HG03520 (cell line): ENCODE measurements at regions not wholly inside any gene's neighbourhood (a gene's known extent, or its start where the extent isn't known, plus 50 kb on each side); places are given as distances from the start of the nearest gene placed in this dataset.
"Not testable (repeated sequence)": the region's sequence is repeated elsewhere in the genome, so short reads cannot be mapped to it uniquely, and the experiment has no call there.

Source experiments
- ATAC-seq: cut with Tn5 transposase; IDR thresholded peaks from one replicate; pipeline ENCODE4 v1.9.1; 2021; ENCODE audit warnings: mild to moderate bottlenecking, moderate library complexity; ENCODE audit not compliant: unreplicated experiment

- not testable (repeated sequence) for ATAC-seq
Measured at GRCh38 chr20:40012026-40012425, 677.0 kb downstream of the MAFB start.

- ATAC-seq = no peak
Measured at GRCh38 chr20:40010483-40010882, 678.6 kb downstream of the MAFB start.

GRCh38 chr20:40009542-40009941 lies 679.5 kb downstream of the MAFB start:
- no peak for ATAC-seq

GRCh38 chr20:40008177-40008576 lies 680.9 kb downstream of the MAFB start:
- no peak for ATAC-seq

- ATAC-seq = no peak
Measured at GRCh38 chr20:40006168-40006860, 682.7 kb downstream of the MAFB start.

- ATAC-seq = not testable (repeated sequence)
Measured at GRCh38 chr20:40004092-40004491, 684.9 kb downstream of the MAFB start.

GRCh38 chr20:39993742-39994141 lies 695.3 kb downstream of the MAFB start:
- no peak for ATAC-seq

- ATAC-seq = no peak
Measured at GRCh38 chr20:39990692-39991091, 698.3 kb downstream of the MAFB start.

GRCh38 chr20:39988991-39989390 lies 700.0 kb downstream of the MAFB start:
- ATAC-seq = no peak

- no peak for ATAC-seq
Measured at GRCh38 chr20:39986173-39986904, 702.7 kb downstream of the MAFB start.

GRCh38 chr20:39985271-39985827 lies 703.7 kb downstream of the MAFB start:
- no peak for ATAC-seq

- no peak for ATAC-seq
Measured at GRCh38 chr20:39983655-39984054, 705.4 kb downstream of the MAFB start.

- ATAC-seq = no peak
Measured at GRCh38 chr20:39983183-39983582, 705.9 kb downstream of the MAFB start.

- no peak for ATAC-seq
Measured at GRCh38 chr20:39974966-39975501, 714.0 kb downstream of the MAFB start.

GRCh38 chr20:39968495-39968894 lies 720.5 kb downstream of the MAFB start:
- no peak for ATAC-seq

- no peak for ATAC-seq
Measured at GRCh38 chr20:39967806-39968205, 721.2 kb downstream of the MAFB start.

GRCh38 chr20:39961637-39962244 lies 727.3 kb downstream of the MAFB start:
- ATAC-seq = no peak

GRCh38 chr20:39960522-39961428 lies 728.3 kb downstream of the MAFB start:
- no peak for ATAC-seq

GRCh38 chr20:39957911-39958310 lies 731.1 kb downstream of the MAFB start:
- not testable (repeated sequence) for ATAC-seq

- no peak for ATAC-seq
Measured at GRCh38 chr20:39954621-39955020, 734.4 kb downstream of the MAFB start.
